ENCODE measurements at regions not wholly inside any gene's neighbourhood (a gene's known extent, or its start where the extent isn't known, plus 50 kb on each side); places are given as distances from the start of the nearest gene placed in this dataset.
A peak's percentile ranks its signal among the peaks of the same experiment; 100 is the strongest.
"Not testable (repeated sequence)": the region's sequence is repeated elsewhere in the genome, so short reads cannot be mapped to it uniquely, and the experiment has no call there.

DNA sequence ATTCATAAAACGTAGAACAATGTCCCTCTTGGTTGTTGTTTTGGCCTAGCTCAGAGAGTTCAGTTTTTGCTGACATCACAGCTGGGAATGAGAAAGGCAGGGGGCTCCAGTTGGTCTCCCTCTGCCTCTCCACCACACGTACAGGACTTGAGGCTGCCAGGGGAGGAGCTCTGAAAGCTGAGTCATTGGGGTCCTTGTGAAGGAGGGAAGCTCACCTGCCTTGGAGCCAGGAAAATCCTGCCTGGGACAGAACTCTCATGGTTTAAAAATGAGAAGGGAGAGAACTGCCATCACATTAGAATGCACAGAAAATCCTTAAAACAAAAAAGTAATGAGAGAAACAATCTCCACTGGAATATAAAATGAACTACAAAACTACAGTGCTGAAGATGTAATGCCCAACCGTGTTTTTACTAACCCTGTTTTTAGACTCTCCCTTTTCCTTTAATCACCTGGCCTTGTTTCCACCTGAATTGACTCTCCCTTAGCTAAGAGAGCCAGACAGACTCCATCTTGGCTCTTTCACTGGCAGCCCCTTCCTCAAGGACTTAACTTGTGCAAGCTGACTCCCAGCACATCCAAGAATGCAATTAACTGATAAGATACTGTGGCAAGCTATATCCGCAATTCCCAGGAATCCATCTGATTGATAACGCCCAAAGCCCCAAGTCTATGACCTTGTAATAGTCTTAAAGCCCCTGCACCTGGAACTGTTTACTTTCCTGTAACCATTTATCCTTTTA is 58.6 kb upstream of the TARP start:
- not testable (repeated sequence) for H3K27me3 Mint-ChIP-seq; H3K4me3 ChIP-seq (ENCODE audit: low read length); H3K9me3 ChIP-seq (ENCODE audit: low read length); H3K9me3 Mint-ChIP-seq; DNase-seq; H3K36me3 ChIP-seq (ENCODE audit: insufficient read depth, low read length); H3K27ac ChIP-seq (ENCODE audit: low read depth, low read length); H3K27me3 ChIP-seq (ENCODE audit: insufficient read depth, low read length, poor library complexity, severe bottlenecking)
- Mint-ChIP-seq H3K36me3 (peaks cover 0 to 39% (median 7%) of the 10 kb centered on the region in 3 donors), H3K4me3 (peak overlapping the region; percentile 88 to 97 (median 91)), H3K27ac (peak overlapping the region; percentile 85 to 96 (median 92)), H3K4me1 (peaks cover 53 to 69% (median 67%) of the 10 kb centered on the region in 3 donors)
- ChIA-PET CTCF (interaction anchor here (0.8 to 3.5 kb wide), 16 partner anchors 8 to 225 kb away, joined by 3 to 39 read pairs (median 12); no protein-coding TSS in a partner anchor), POLR2A (interaction anchor here (1.0 to 2.0 kb wide), 3 partner anchors 9 to 99 kb away, joined by 3 to 11 read pairs (median 5); no protein-coding TSS in a partner anchor)
- peaks cover 16% of the 10 kb centered on the region for H3K4me1 ChIP-seq (ENCODE audit: insufficient read depth, low read length)

DNA sequence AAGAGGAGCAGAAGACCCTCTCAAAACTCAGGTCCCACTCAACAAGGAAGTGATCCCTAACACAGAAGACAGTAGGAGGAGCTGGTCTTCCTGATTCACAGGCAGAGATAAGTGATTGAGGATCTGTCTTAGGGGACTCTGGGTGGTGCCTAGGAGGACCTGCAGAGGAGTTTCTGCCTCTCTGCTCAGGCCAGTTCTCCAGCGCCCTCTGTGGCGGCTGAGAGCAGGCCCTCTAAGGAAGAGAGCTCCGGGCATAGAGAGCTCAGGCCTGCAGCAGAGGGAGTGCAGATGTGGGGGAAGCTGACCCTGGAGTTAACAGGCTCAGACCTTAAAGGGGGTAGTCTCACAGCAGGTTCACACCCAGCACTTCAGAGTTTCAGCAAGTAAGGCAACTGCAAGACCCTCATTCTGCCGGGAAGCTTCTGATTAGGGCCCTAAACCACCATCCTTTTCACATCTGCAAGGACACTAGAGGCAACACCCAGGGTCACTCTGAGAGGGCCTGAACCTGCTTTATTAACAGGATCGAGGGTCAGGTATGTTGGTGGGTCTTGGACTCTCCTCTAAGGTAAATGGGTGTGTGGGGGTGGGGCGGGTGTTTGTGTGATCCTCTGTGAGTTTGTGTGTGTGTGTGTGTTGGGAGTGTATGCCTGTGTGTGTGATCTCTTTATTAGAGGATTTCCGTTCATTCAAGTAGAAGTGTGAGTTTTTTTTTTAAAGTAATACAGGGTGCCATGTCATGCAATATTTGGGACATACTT is 57.6 kb upstream of the TARP start:
- H3K36me3 ChIP-seq (ENCODE audit: insufficient read depth, low read length) = no peaks in the 10 kb centered on the region
- Mint-ChIP-seq H3K27me3 (no peaks in the 10 kb centered on the region), H3K36me3 (peaks cover 0 to 35% (median 7%) of the 10 kb centered on the region in 3 donors), H3K27ac (peak overlapping the region; percentile 87 to 98 (median 92)), H3K4me1 (peaks cover 48 to 67% (median 66%) of the 10 kb centered on the region in 3 donors), H3K9me3 (no peaks in the 10 kb centered on the region), H3K4me3 (peak overlapping the region; percentile 88 to 97 (median 91))
- H3K4me1 ChIP-seq (ENCODE audit: insufficient read depth, low read length) = peaks cover 17% of the 10 kb centered on the region
- H3K27me3 ChIP-seq (ENCODE audit: insufficient read depth, low read length, poor library complexity, severe bottlenecking) = no peaks in the 10 kb centered on the region
- POLR2A ChIA-PET = interaction anchor here (0.7 to 2.0 kb wide), 7 partner anchors 9 to 100 kb away, joined by 3 to 12 read pairs (median 5); no protein-coding TSS in a partner anchor
- no peaks in the 10 kb centered on the region for H3K9me3 ChIP-seq (ENCODE audit: low read length)
- CTCF ChIA-PET = interaction anchor here (0.8 to 3.5 kb wide), 22 partner anchors 9 to 224 kb away, joined by 3 to 39 read pairs (median 8); no protein-coding TSS in a partner anchor
- peak in 3 of 5 donors; percentile 31 to 73 (median 52) for DNase-seq
- H3K4me3 ChIP-seq (ENCODE audit: low read length) = peak overlapping the region; percentile 39
- H3K27ac ChIP-seq (ENCODE audit: low read depth, low read length) = peak overlapping the region; percentile 43

- H3K36me3 Mint-ChIP-seq = peaks cover 0 to 29% (median 4%) of the 10 kb centered on the region in 3 donors
- Histone ChIP-seq H3K9me3 (ENCODE audit: low read length) (no peaks in the 10 kb centered on the region), H3K4me1 (ENCODE audit: insufficient read depth, low read length) (peaks cover 13% of the 10 kb centered on the region), H3K36me3 (ENCODE audit: insufficient read depth, low read length) (no peaks in the 10 kb centered on the region), H3K27me3 (ENCODE audit: insufficient read depth, low read length, poor library complexity, severe bottlenecking) (no peaks in the 10 kb centered on the region), H3K27ac (ENCODE audit: low read depth, low read length) (no peak overlapping the region), H3K4me3 (ENCODE audit: low read length) (peak overlapping the region; percentile 39)
- H3K4me3 Mint-ChIP-seq = peak overlapping the region; percentile 88 to 97 (median 91)
- CTCF ChIA-PET = interaction anchor here (1.4 to 3.5 kb wide), 13 partner anchors 10 to 114 kb away, joined by 3 to 39 read pairs (median 17); no protein-coding TSS in a partner anchor
- no peaks in the 10 kb centered on the region for H3K9me3 Mint-ChIP-seq
- no peaks in the 10 kb centered on the region for H3K27me3 Mint-ChIP-seq
- peak overlapping the region; percentile 60 to 95 (median 92) for H3K27ac Mint-ChIP-seq
- DNase-seq = peak in 1 of 5 donors; percentile 58
- peaks cover 43 to 60% (median 57%) of the 10 kb centered on the region in 3 donors for H3K4me1 Mint-ChIP-seq
- POLR2A ChIA-PET = interaction anchor here (2.0 kb wide), 1 partner anchor 97 kb away, joined by 11 read pairs; no protein-coding TSS in a partner anchor
Observed at GRCh38 chr7:38330039-38330438, 56.6 kb upstream of the TARP start.

GRCh38 chr7:38329340-38329739 is 55.9 kb upstream of the TARP start:
- H3K9me3 Mint-ChIP-seq = no peaks in the 10 kb centered on the region
- Histone ChIP-seq H3K36me3 (ENCODE audit: insufficient read depth, low read length) (no peaks in the 10 kb centered on the region), H3K27me3 (ENCODE audit: insufficient read depth, low read length, poor library complexity, severe bottlenecking) (no peaks in the 10 kb centered on the region), H3K27ac (ENCODE audit: low read depth, low read length) (no peak overlapping the region), H3K9me3 (ENCODE audit: low read length) (no peaks in the 10 kb centered on the region), H3K4me1 (ENCODE audit: insufficient read depth, low read length) (peaks cover 13% of the 10 kb centered on the region), H3K4me3 (ENCODE audit: low read length) (no peak overlapping the region)
- H3K27me3 Mint-ChIP-seq = no peaks in the 10 kb centered on the region
- no peak overlapping the region for H3K4me3 Mint-ChIP-seq
- peak overlapping the region in 4 of 8 donors; percentile 2 to 92 (median 66) for H3K27ac Mint-ChIP-seq
- H3K36me3 Mint-ChIP-seq = peaks cover 0 to 24% (median 0%) of the 10 kb centered on the region in 3 donors
- DNase-seq = no peak
- CTCF ChIA-PET = interaction anchor here (0.7 to 3.5 kb wide), 7 partner anchors 9 to 114 kb away, joined by 3 to 39 read pairs (median 17); no protein-coding TSS in a partner anchor
- POLR2A ChIA-PET = no interaction called here
- peaks cover 43 to 60% (median 55%) of the 10 kb centered on the region in 3 donors for H3K4me1 Mint-ChIP-seq

- Histone ChIP-seq H3K9me3 (ENCODE audit: low read length) (no peaks in the 10 kb centered on the region), H3K4me1 (ENCODE audit: insufficient read depth, low read length) (peaks cover 13% of the 10 kb centered on the region), H3K4me3 (ENCODE audit: low read length) (no peak overlapping the region), H3K36me3 (ENCODE audit: insufficient read depth, low read length) (no peaks in the 10 kb centered on the region), H3K27ac (ENCODE audit: low read depth, low read length) (no peak overlapping the region), H3K27me3 (ENCODE audit: insufficient read depth, low read length, poor library complexity, severe bottlenecking) (no peaks in the 10 kb centered on the region)
- no peak overlapping the region for H3K4me3 Mint-ChIP-seq
- peaks cover 43 to 63% (median 55%) of the 10 kb centered on the region in 3 donors for H3K4me1 Mint-ChIP-seq
- no peaks in the 10 kb centered on the region for H3K27me3 Mint-ChIP-seq
- CTCF ChIA-PET = interaction anchor here (0.7 to 3.5 kb wide), 3 partner anchors 10 to 111 kb away, joined by 3 to 25 read pairs (median 12); no protein-coding TSS in a partner anchor
- H3K9me3 Mint-ChIP-seq = no peaks in the 10 kb centered on the region
- H3K36me3 Mint-ChIP-seq = peaks cover 0 to 21% (median 0%) of the 10 kb centered on the region in 3 donors
- no peak for DNase-seq
- peak overlapping the region in 3 of 8 donors; percentile 38 to 88 (median 47) for H3K27ac Mint-ChIP-seq
- POLR2A ChIA-PET = interaction anchor here (1.5 kb wide), 1 partner anchor 10 kb away, joined by 4 read pairs; no protein-coding TSS in a partner anchor
Observed at GRCh38 chr7:38328814-38329213, 55.4 kb upstream of the TARP start.

DNA sequence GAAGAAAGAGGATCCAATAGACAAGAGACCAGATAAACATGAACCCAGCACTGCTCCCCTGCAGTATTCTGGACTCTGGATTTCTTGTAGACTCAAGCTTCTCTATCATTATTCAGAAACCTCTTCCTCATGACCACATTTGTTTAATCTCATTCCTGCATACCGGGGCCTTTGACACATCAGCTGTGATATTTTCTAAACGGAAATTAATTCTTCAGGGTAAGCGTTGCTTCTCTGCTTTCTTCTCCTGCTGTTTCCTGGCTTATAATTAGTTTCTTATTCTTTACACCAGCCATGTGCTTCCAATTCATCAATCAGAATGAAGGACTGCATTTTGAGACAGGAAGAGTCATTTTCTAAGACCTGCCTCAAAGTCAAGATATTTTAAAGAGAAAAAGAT is 54.2 kb upstream of the TARP start:
- H3K4me3 Mint-ChIP-seq = peak overlapping the region in 5 of 7 donors; percentile 32 to 65 (median 46)
- CTCF ChIA-PET = interaction anchor here (1.9 to 3.1 kb wide), 3 partner anchors 8 to 112 kb away, joined by 6 to 12 read pairs (median 10); no protein-coding TSS in a partner anchor
- H3K4me1 ChIP-seq (ENCODE audit: insufficient read depth, low read length) = peaks cover 13% of the 10 kb centered on the region

More for the DNA sequence above, 54.2 kb upstream of the TARP start:
- DNase-seq = no peak
- Mint-ChIP-seq H3K9me3 (no peaks in the 10 kb centered on the region), H3K4me1 (peaks cover 51 to 74% (median 65%) of the 10 kb centered on the region in 3 donors), H3K27ac (peak overlapping the region; percentile 63 to 92 (median 80)), H3K36me3 (peaks cover 0 to 18% (median 0%) of the 10 kb centered on the region in 3 donors), H3K27me3 (no peaks in the 10 kb centered on the region)
- POLR2A ChIA-PET = interaction anchor here (0.6 to 1.5 kb wide), 4 partner anchors 9 to 106 kb away, joined by 3 to 7 read pairs (median 4); no protein-coding TSS in a partner anchor
- Histone ChIP-seq H3K4me3 (ENCODE audit: low read length) (no peak overlapping the region), H3K27ac (ENCODE audit: low read depth, low read length) (no peak overlapping the region), H3K36me3 (ENCODE audit: insufficient read depth, low read length) (no peaks in the 10 kb centered on the region), H3K9me3 (ENCODE audit: low read length) (no peaks in the 10 kb centered on the region), H3K27me3 (ENCODE audit: insufficient read depth, low read length, poor library complexity, severe bottlenecking) (no peaks in the 10 kb centered on the region)
